ENCODE measurements at regions not wholly inside any gene's neighbourhood (a gene's known extent, or its start where the extent isn't known, plus 50 kb on each side); places are given as distances from the start of the nearest gene placed in this dataset.

DNA sequence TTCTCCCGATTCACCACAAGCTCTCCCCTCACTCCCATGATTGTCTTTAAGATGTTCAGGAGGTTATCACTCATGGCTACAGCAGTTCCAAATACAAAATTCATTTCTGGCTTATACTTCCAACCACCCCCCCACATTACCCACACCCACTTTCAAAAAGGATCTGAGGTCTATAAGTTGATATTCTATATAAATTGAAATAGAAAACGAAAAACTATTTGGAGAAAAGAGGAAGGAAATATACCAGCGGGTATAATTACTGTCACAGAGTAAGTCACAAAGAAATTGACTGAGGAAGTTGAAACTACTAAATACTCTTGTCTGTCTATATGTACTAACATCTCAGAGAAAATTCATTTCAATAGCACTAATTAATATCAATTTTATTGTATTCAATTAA lies 112.7 kb upstream of the TNFAIP3 start:
- H3K56ac ChIP-seq (ENCODE audit: extremely low read depth, insufficient read depth, low read length) = no peak overlapping the region
- dilution Hi-C loops (cut with HindIII; ENCODE audit: low sequenced_read_pairs, unreplicated experiment) (no loop called here), in situ Hi-C loops (cut with MboI; ENCODE audit: low sequenced_read_pairs) (no loop called here), intact Hi-C loops (cut with micrococcal nuclease) (no loop called here)
- no peaks in the 10 kb centered on the region for H4K20me1 ChIP-seq (ENCODE audit: insufficient read depth, low read length)
- no TSS peak for BruUV-seq (replicated peaks)
- no peak overlapping the region for H3K23ac ChIP-seq (ENCODE audit: low read depth, low read length)
- H2BK15ac ChIP-seq (ENCODE audit: low read depth, low read length) = no peak overlapping the region
- no peak for DNase-seq
- TF ChIP-seq BHLHE40 (IDR thresholded peaks at IDR 0.05; ENCODE audit: low read depth, low read length) = no peak
- TF ChIP-seq, protein P1, sequence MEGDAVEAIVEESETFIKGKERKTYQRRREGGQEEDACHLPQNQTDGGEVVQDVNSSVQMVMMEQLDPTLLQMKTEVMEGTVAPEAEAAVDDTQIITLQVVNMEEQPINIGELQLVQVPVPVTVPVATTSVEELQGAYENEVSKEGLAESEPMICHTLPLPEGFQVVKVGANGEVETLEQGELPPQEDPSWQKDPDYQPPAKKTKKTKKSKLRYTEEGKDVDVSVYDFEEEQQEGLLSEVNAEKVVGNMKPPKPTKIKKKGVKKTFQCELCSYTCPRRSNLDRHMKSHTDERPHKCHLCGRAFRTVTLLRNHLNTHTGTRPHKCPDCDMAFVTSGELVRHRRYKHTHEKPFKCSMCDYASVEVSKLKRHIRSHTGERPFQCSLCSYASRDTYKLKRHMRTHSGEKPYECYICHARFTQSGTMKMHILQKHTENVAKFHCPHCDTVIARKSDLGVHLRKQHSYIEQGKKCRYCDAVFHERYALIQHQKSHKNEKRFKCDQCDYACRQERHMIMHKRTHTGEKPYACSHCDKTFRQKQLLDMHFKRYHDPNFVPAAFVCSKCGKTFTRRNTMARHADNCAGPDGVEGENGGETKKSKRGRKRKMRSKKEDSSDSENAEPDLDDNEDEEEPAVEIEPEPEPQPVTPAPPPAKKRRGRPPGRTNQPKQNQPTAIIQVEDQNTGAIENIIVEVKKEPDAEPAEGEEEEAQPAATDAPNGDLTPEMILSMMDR (conservative IDR thresholded peaks at IDR 0.05; ENCODE audit: low read depth, low read length) = no peak
- TF ChIP-seq, protein P2, sequence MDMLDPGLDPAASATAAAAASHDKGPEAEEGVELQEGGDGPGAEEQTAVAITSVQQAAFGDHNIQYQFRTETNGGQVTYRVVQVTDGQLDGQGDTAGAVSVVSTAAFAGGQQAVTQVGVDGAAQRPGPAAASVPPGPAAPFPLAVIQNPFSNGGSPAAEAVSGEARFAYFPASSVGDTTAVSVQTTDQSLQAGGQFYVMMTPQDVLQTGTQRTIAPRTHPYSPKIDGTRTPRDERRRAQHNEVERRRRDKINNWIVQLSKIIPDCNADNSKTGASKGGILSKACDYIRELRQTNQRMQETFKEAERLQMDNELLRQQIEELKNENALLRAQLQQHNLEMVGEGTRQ (IDR thresholded peaks at IDR 0.05; ENCODE audit: low read depth, low read length) = no peak
- no peak for TF ChIP-seq CEBPB (IDR thresholded peaks at IDR 0.05; ENCODE audit: low read depth, low read length)
- TF ChIP-seq MAFK (IDR thresholded peaks at IDR 0.05; ENCODE audit: low read depth, low read length) = no peak
- no peak for TF ChIP-seq MXI1 (IDR thresholded peaks at IDR 0.05; ENCODE audit: borderline replicate concordance, low read depth, low read length)
- no peak for TF ChIP-seq SMC3 (IDR thresholded peaks at IDR 0.05; ENCODE audit: low read depth, low read length)
- TF ChIP-seq, protein P3, sequence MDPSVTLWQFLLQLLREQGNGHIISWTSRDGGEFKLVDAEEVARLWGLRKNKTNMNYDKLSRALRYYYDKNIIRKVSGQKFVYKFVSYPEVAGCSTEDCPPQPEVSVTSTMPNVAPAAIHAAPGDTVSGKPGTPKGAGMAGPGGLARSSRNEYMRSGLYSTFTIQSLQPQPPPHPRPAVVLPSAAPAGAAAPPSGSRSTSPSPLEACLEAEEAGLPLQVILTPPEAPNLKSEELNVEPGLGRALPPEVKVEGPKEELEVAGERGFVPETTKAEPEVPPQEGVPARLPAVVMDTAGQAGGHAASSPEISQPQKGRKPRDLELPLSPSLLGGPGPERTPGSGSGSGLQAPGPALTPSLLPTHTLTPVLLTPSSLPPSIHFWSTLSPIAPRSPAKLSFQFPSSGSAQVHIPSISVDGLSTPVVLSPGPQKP (IDR thresholded peaks at IDR 0.05; ENCODE audit: borderline replicate concordance, low read depth, low read length) = no peak
- H3K18ac ChIP-seq (ENCODE audit: low read depth, low read length) = no peak overlapping the region
- no peak overlapping the region for H2AK9ac ChIP-seq (replicated peaks; ENCODE audit: low read depth, low read length, poor library complexity)
- H4K5ac ChIP-seq (ENCODE audit: low read depth, low read length) = no peak overlapping the region
- ATAC-seq (ENCODE audit: low read depth) = no peak
- WGBS, 2 experiments (ENCODE audit: extremely low coverage in 2 of 2, insufficient read length in 1 of 2) = no CpG with 5 or more reads among the region's 3 CpGs
- ChIA-PET POLR2A (ENCODE audit: unreplicated experiment) (no interaction called here), CTCF (interaction anchor here (0.6 to 1.7 kb wide), 2 partner anchors 47 to 711 kb away, joined by 3 to 4 read pairs; no protein-coding TSS in a partner anchor)
- no peak overlapping the region for H3K27ac ChIP-seq (ENCODE audit: insufficient read depth, low read length)
- no peaks in the 10 kb centered on the region for H3K79me1 ChIP-seq (ENCODE audit: low read depth in 1 of 2, low read length in 2 of 2)
- H3K4me3 ChIP-seq (ENCODE audit: insufficient read depth, low read depth, low read length) = no peak overlapping the region
- no peak overlapping the region for H3K4me2 ChIP-seq (ENCODE audit: low read depth, low read length)
- no peak overlapping the region for H3K9ac ChIP-seq (ENCODE audit: low read depth, low read length)
- H4K91ac ChIP-seq (ENCODE audit: insufficient read depth, low read depth, low read length) = no peak overlapping the region
- H2BK5ac ChIP-seq (ENCODE audit: low read depth, low read length, poor library complexity, severe bottlenecking) = no peak overlapping the region
- no peak overlapping the region for H2BK120ac ChIP-seq (ENCODE audit: low read depth, low read length)
- no peaks in the 10 kb centered on the region for H3K36me3 ChIP-seq (ENCODE audit: control insufficient read depth, insufficient read depth, low read length)
- no peaks in the 10 kb centered on the region for H3K4me1 ChIP-seq (ENCODE audit: control insufficient read depth, insufficient read depth, low read length)
- no peak overlapping the region for H2AFZ ChIP-seq (replicated peaks; ENCODE audit: low read length, poor library complexity)
- H3K14ac ChIP-seq (replicated peaks; ENCODE audit: low read depth, low read length) = no peak overlapping the region
- 0 out of 2 replicates have a peak, but pooled peaks cover 3% of the 10 kb centered on the region for H3K9me1 ChIP-seq (ENCODE audit: insufficient read depth, low read length)
- no peak overlapping the region for H4K8ac ChIP-seq (ENCODE audit: low read depth in 2 of 2, low read length in 2 of 2)
- H3K27me3 ChIP-seq (ENCODE audit: control insufficient read depth, insufficient read depth, low read length) = no peaks in the 10 kb centered on the region
- no peaks in the 10 kb centered on the region for H3K9me3 ChIP-seq (ENCODE audit: control insufficient read depth, insufficient read depth, low read length)
- no peak overlapping the region for H2AK5ac ChIP-seq (ENCODE audit: low read depth, low read length)
- no peak overlapping the region for H2BK20ac ChIP-seq (ENCODE audit: low read depth, low read length)
- no peak overlapping the region for H3K4ac ChIP-seq (ENCODE audit: low read depth, low read length)
